HG02588 (cell line): ENCODE measurements at regions not wholly inside any gene's neighbourhood (a gene's known extent, or its start where the extent isn't known, plus 50 kb on each side); places are given as distances from the start of the nearest gene placed in this dataset.
"Not testable (repeated sequence)": the region's sequence is repeated elsewhere in the genome, so short reads cannot be mapped to it uniquely, and the experiment has no call there.

Experiments used
- ATAC-seq: cut with Tn5 transposase; IDR thresholded peaks from one replicate; pipeline ENCODE4 v1.9.1; 2021; ENCODE audit warnings: mild to moderate bottlenecking, moderate library complexity; ENCODE audit not compliant: unreplicated experiment

DNA sequence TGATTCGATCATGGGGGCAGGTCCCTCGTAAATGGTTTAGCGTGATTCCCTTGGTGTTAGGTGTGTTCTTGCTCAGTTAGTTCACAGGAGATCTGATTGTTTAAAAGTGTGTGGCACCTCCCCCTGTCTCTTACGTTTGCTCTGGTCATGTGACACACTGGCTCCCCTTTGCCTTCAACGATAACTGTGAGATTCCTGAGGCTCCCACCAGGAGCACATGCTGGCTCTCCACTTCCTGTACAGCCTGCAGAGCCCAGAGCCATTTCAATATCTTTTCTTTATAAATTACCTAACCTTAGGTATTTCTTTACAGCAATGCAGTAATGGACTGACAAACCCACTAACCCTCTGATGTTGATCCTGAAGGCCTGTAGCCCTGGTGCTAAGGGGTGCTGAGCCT lies 141.9 kb downstream of the FCRL5 start:
- no peak for ATAC-seq

DNA sequence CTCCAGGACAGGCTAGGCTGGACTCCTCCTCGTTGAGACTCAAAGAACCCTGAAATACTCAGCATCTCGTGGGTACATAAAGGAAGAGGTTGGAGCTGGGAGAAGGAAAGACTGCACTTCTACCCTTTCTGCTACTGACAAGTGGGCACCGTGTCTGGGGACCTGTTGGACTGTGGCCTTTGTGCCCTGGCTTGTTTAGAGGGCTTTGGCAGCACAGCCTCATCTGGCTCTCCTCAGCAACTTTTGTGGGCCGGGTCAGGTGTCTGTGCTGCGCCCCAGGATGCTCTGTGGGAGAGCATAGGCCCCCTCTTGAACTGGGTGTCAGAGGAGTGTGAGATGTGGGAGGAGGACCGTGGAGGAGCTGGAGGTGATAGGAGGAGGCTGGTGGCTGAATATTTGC lies 142.4 kb downstream of the FCRL5 start:
- ATAC-seq, result no peak

DNA sequence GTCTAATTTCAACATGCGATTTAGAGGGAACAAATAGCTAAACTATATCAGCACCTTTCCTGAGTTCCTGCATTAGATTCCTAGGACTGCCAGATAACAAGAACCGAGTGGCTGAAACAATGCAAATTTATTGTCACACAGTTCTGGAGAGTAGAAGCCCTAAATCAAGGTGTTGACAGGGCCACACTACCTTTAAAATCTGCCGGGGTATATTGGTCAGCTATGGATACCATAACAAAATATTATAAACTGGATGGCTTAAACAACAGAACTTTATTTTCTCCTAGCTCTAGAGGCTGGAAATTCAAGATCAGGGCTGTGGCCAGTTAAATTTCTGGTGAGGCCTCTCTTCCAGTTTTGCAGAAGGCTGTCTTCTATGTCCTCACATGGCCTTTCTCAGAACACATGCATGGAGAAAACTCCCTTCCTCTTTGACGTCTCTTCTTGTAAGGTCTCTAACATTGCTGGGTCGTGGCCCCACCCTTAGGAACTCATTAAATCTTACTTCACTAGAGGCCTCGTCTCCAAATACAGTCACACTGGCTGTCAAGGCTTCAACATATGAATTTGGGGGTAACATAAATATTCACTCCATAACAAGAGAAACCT lies 144.3 kb downstream of the FCRL5 start:
- ATAC-seq, result no peak

DNA sequence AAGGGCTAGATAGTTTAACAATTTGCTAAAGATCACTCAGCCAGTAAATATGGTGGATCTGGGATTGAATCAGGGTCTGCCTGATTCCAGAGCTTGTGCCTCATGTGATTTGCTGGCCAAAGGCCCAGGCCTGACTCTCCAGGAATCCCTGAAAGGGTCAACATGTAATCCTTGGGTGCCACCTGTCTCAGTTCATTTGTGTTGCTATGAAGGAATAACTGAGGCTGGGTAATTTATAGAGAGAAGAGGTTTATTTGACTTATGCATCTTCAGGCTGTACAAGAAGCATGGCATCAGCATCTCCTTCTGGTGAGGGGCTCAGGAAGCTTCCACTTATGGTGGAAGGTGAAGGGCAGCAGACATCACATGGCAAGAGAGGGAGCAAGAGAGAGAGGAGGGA lies 144.9 kb downstream of the FCRL5 start:
- ATAC-seq, result no peak

DNA sequence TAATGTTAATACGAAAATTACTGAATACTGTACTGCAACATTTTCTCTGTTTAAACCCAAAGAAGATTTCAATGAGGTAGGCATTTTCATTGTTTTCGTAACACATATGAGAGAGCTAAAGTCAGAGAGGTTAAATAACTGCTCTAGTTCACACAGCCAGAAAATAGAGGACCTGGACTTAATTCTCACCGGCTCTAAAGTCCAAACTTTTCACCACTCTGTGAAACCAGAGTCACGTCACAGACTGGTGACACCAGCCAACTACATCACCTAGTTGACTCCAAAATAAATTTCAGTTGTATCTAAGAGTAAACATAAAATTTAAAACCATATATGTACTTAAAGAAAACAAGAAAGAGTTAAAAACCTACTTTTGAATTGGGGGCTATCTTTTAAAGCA lies 146.7 kb downstream of the FCRL5 start:
- no peak for ATAC-seq

DNA sequence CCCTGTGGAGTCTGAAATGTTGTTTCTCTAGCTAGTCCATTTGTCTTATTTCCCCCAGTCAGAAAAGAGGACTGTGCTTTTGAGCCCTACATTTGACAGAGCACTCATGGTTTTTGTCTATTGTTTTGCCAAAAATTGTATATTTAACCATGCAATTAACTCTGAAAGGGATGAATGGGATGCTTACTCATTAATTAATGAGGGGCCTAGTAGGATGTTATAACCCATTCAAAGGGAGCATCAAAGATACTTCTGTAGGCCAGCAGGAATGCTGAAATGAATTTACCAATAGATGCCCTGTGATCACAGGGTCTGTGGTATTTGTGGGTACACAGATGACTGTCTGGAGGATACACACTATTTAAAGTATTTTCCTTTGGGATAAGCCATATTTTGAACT lies 147.7 kb downstream of the FCRL5 start:
- ATAC-seq, result no peak

DNA sequence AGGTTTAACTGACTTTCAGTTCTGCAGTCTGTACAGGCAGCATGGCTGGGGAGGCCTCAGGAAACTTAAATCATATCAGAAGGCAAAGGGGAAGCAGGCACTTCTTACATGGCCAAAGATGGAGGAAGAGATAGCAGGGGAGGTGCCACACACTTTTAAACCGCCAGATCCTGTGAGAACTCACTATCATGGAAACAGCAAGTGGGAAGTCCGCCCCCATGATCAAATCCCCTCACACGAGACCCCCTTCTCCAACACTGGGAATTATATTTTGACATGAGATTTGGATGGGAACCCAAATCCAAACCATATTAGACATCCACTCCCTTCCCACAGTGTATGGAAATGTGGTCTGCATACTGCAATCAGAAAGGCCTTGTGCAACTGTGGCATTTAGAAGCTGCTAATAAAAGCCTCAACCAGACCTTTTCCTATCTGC lies 148.2 kb downstream of the FCRL5 start:
- ATAC-seq, result peak; percentile 11

DNA sequence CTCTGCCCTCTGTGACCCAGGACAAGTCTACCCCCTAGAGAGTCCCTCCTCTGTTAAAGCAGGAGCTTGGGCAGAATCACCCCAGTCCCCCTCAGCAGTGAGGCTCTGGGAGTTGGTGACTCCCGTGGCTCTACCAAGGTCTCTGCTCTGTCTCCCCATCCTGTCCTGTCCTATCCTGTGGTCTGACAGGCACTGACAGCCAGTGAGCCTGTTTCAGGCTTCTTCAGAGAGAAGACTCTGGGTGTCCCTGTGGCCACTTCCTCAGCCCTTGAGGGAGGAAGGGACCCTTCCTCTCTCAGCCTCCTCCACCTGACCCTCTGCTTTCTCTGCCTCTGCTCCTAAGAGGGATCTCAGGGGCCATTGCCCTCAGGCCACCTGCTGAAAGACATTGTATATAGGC lies 148.7 kb downstream of the FCRL5 start:
- ATAC-seq, result peak; percentile 6

DNA sequence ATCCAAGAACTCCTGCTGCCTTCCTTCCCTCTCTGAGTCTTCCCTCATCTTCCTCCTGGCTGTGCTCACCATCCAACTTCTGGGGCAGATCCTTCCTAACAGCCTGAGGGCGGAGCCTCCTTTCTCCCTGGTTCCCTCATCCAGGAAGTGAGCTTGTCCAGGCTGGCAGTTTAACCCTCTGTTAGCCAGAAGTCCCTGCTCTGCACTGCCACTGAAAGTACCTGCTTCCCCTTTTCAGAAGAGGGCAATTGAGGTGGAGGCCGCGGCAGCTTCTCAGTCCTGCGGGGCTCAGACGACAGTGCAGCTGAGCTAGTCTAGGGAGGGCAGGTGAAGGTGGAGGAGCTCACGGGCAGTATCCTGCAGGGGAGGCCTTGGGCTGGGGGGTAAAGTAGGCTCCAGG lies 149.1 kb downstream of the FCRL5 start:
- ATAC-seq, result peak; percentile 57

DNA sequence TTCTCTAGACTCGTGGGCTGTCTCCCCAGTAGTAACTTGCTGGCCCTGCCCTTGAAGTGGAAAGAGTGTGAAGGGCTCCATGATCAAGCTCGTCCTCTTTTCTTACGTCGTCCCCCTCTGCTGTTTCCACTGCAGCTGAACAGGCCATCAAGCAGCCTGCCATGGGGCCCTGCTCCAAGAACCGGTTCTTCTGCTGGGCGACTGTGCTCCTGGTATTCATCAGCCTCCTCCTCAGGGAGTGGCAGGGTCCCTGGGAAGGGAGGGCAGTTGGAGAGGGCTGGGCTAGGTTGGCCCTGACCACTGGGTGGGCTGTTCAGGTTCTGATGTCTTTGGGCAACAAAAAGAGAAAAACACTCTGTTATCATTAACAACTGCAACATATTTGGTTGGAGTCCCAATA lies 151.5 kb downstream of the FCRL5 start:
- ATAC-seq, result no peak

DNA sequence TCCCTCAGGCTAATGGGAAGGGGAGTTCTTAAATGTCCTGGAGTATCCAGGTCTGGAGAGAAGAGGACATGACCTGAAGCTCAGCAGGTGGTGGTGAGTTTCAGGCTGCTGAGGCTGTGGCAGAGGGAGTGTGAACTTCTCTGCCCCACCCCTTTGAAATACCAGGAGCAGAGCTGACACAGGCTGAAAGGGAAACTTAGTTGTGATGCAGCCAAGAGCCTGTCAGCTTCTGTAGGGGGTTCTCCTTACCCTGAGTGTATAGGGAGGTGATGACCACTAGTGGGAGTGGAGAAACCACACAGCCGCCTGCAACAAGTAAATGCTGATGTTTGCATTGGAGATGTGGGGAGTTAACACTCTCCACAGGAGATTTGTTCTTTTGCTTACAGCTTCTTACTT lies 152.3 kb downstream of the FCRL5 start:
- peak; percentile 85 for ATAC-seq

DNA sequence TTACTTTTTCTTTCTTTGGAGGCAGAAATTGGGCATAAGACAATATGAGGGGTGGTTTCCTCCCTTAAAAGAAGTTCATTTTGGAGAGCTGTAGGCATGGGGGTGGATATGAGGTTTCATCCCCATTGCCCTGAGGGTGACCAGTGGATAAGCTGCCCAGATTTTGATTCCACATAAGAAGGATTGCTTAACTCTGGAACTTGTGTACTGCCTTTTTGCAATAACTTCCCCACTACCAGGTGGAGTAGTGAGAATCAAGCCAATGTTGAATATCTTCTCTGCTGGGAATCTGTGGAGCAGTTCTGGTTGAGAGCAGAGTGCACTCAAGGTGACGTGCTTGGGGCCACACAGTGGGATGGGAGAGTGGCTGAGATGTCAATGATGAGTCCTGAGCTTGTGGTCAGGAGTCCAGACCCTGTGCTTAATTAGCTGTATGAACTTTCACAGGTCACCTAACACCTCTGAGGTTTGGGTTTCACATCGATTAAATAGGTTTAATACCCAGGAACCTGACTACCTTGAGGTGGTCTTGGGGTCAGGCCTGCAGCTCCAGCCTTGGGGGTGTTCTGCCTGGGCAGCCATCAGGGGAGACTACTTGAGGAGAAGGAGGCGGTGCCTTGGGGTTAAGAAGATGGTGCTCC lies 152.9 kb downstream of the FCRL5 start:
- ATAC-seq, result no peak

DNA sequence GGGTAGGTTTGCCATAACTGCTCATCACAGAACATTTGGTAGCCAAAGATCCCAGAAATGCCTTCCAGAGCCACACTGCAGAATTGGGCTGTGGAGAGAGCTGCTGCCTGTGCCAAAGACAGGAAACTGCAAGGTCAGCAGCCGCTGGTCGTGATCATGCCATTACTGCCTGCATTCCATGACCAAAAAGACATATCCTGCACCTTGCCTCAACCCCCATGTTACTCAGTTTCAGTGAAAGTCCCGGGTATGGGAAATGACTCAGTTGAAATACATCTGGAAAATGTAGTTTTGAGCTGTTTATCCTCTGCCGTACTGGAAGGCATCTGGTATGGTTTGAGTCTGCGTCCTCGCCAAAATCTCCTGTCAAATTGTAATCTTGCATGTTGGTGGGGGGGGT lies 161.7 kb downstream of the FCRL5 start:
- ATAC-seq, result no peak

DNA sequence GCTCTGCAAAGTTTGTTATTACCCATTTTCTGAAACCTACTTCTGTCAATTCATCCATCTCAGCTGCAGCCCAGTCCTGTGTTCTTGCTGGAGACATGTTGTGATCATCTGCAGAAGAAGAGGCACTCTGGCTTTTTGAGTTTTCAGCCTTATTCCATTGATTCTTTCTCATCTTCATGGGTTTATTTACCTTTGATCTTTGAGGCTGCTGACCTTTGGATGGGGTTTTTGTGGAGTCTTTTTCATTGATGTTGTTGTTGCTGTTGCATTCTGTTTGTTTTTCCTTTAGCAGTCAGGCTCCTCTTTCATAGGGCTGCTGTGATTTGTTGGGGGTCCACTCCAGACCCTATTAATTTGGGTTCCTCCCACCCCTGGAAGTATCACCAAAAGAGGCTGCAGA lies 164.3 kb downstream of the FCRL5 start:
- no peak for ATAC-seq

DNA sequence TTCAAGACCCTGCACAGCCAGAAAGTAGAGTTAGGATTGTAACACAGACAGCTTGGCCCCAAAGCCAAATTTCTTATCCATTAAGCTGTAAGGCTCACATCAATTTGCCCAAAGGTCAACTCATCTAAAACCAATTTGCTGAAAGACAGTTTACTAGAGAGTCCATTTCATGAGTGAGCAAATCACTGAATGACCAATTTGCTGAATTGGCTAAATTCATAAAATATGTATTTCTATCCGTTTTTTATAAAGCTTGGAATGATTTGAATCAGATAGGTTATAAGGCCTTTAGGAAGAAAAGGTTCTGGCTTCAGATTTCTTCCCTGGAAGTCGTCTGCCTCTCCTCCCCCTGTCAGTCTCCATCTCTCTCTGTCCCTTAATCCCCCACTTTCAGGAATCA lies 168.1 kb downstream of the FCRL5 start:
- ATAC-seq, result no peak

DNA sequence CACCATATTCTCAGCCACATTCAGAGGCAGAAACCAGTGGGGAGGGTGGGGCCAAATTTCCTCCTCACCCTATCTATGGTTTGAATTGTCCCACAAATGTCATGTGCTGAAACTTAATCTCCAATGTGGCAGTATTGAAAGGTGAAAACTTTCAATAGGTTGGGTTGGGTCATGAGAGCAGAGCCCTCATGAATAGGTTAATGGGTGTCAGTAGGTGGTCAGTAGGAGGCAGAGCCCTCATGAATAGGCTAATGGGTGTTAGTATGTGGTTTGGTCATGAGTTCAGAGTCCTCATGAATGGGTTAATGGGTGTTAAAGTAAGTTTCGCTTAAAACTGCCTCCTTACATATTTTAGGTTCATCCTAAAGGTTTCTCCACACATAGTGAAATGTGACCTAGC lies 170.0 kb downstream of the FCRL5 start:
- no peak for ATAC-seq

DNA sequence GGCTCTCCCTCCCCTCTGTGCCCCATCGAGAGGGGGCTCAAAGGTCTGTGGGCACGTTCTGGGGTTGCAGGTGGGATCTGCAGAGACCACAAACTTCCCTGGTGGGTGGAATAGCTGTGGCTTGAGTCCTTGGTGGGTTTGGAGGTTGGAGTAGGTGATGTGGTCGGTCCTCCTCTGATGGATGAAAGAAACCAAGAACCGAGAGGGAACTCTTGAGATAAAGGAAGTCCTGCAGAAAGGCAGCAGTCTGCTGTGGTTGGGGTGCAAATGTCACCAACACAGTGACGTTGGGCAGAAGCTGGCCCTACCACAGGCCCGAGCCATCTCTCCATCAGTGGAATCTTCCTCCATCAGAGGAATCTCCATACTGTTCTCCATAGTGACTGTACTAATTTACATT lies 171.8 kb downstream of the FCRL5 start:
- ATAC-seq, result no peak

DNA sequence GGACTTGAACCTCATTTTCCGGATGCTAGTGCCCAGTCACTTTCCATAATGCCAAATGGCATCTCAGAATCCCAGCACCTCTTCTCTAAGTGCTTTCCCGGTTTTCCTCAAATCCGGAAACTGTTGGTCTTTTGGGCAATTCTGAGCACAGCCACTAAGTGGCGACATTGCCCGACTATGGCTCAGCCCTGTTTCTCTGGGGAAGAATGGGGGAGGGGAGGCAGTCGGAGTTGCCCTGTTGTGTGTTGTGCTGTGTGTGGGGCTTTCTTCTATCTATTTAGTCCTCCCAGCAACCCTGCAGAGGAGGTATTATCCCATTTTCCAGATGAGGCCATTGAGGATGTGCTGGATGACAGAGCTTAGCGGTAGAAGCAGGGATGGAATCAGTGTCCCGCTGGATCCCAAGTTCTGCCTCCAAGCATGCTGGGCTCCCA lies 175.0 kb downstream of the FCRL5 start:
- not testable (repeated sequence) for ATAC-seq

DNA sequence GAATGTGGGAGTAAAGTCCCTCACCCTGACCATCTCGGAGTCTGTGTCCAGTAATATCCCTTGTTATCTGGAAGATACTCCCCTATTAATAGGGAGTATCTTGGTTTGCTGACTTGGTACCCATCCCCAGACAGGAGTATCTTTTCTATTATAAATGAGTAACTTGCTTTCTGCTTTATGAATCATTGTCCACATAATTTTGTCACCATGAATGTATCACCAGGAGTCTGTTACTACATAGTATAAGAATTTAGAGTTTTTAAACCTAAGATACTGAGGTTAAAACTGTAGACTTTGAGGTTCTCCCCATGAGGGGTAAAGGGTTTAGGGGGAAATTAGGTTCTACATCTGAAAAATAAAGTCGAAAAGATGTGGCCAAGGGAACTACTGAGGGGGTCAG lies 175.6 kb downstream of the FCRL5 start:
- ATAC-seq, result no peak

DNA sequence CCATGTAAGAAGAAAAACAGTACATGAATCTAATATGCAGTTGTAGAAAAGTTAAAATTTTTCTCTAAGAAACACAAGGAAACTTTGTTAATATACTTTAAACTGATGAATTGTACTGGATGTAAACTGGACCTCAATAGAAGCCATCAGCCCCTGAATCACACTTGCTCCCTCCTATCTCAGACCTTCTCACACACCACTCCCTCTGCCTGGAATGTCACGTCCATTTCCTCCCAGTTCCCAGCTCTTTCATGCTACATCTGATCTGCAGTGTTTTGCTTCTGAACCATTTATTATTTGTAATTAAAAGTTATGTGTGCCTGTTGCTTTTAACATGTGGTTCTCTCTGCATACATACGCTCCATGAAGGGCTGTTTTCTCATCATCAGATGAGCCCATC lies 180.0 kb downstream of the FCRL5 start:
- ATAC-seq, result not testable (repeated sequence)

DNA sequence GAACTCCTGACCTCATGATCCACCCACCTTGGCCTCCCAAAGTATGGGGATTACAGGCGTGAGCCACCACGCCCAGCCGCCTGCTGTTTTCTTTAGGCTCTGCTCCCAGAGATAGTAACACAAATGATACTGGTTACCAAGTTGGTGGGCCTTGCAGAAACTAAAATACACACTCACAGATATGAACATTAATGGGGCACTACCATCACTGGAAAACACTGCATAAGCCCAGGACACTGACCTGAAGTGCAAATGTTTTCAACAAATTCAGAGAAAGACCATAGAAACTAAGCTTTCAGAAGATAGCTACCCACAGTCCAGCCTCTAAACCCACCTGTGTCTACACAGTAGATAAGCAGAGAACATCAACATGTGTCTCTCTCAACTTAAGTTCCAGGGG lies 180.5 kb downstream of the FCRL5 start:
- no peak for ATAC-seq

DNA sequence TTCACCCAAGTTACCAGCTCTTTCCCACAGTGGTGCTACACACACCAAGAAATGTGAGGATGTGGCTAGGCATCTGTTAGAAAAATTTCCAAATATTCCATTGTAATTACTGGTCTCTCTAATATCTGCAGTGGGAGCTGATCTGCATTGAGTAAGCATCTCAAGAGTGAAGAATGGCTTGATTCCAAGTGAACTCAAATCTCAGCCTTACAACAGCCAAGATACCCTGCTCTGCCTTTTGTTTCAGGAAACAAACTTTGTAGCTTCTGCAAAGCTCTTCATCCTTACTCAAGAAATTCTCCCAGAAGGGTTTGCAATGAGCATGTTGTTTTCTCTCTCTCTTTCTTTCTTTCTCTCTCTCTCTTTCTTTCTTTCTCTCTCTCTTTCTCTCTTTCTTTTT lies 181.1 kb downstream of the FCRL5 start:
- no peak for ATAC-seq

DNA sequence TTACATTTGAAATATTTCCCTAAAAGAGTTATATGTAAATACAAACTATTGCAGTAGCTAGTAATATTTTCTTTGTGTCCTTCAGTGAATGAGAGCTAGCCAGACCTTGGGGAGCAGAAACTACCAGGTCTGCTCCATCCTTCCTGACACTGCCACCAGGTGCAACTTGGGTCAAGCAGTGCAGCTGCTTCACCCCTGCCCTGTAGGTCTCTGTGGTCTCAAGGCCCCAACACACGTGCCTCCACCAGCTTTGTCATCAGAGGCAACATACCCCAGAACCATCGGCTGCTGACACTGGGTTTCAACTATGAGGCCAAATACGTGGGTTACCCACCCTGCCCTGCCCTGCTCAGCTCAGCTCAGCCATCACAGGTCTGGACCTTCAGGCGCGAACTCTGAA lies 181.6 kb downstream of the FCRL5 start:
- no peak for ATAC-seq
